IPS DF 19.7 (cell line): ENCODE measurements at regions not wholly inside any gene's neighbourhood (a gene's known extent, or its start where the extent isn't known, plus 50 kb on each side); places are given as distances from the start of the nearest gene placed in this dataset.
"Not testable (repeated sequence)": the region's sequence is repeated elsewhere in the genome, so short reads cannot be mapped to it uniquely, and the experiment has no call there.

Source experiments
- DNase-seq: peaks from one replicate; pipeline ENCODE4 v3.0.0-alpha.2; 2013; ENCODE audit warnings: low read depth, low spot score

GRCh38 chr13:74731731-74732130, 597.5 kb upstream of the KLF12 start:
- no peak for DNase-seq

- no peak for DNase-seq
These were observed 596.5 kb upstream of the KLF12 start for GRCh38 chr13:74730556-74731331.

- DNase-seq: no peak
These were observed 592.0 kb upstream of the KLF12 start for GRCh38 chr13:74726206-74726605.

GRCh38 chr13:74718232-74718842, 584.1 kb upstream of the KLF12 start:
- DNase-seq: not testable (repeated sequence)

GRCh38 chr13:74715718-74716117, 581.5 kb upstream of the KLF12 start:
- DNase-seq: no peak

GRCh38 chr13:74710006-74710405, 575.8 kb upstream of the KLF12 start:
- no peak for DNase-seq

- no peak for DNase-seq
These were observed 575.0 kb upstream of the KLF12 start for GRCh38 chr13:74709226-74709625.

GRCh38 chr13:74708629-74709028, 574.4 kb upstream of the KLF12 start:
- DNase-seq: no peak

GRCh38 chr13:74707291-74707690, 573.1 kb upstream of the KLF12 start:
- no peak for DNase-seq

- DNase-seq: no peak
These were observed 572.6 kb upstream of the KLF12 start for GRCh38 chr13:74706801-74707200.

- no peak for DNase-seq
These were observed 571.2 kb upstream of the KLF12 start for GRCh38 chr13:74705438-74705837.

GRCh38 chr13:74703855-74704387, 569.7 kb upstream of the KLF12 start:
- DNase-seq: no peak

- no peak for DNase-seq
These were observed 562.1 kb upstream of the KLF12 start for GRCh38 chr13:74696148-74696922.

- no peak for DNase-seq
These were observed 561.0 kb upstream of the KLF12 start for GRCh38 chr13:74695021-74695800.

- no peak for DNase-seq
These were observed 553.4 kb upstream of the KLF12 start for GRCh38 chr13:74687442-74688182.

GRCh38 chr13:74683411-74683810, 549.2 kb upstream of the KLF12 start:
- DNase-seq: no peak

GRCh38 chr13:74682746-74683145, 548.5 kb upstream of the KLF12 start:
- DNase-seq: no peak

- DNase-seq: no peak
These were observed 547.7 kb upstream of the KLF12 start for GRCh38 chr13:74681891-74682290.

- no peak for DNase-seq
These were observed 544.2 kb upstream of the KLF12 start for GRCh38 chr13:74678308-74678965.

- DNase-seq: no peak
These were observed 541.8 kb upstream of the KLF12 start for GRCh38 chr13:74675972-74676371.
